Kidney (tissue), 13 donors: ENCODE measurements at regions not wholly inside any gene's neighbourhood (a gene's known extent, or its start where the extent isn't known, plus 50 kb on each side); places are given as distances from the start of the nearest gene placed in this dataset.

Source experiments
- DNase-seq, 5 donors: peaks; one replicate each; pipeline ENCODE4 v3.0.0-alpha.2; 2013 to 2020
- FAIRE-seq: peaks from 2 replicates; lab custom pipeline; 2012; peaks lifted over from hg19 to GRCh38; lab: Jason Lieb, UNC
- H3K27ac ChIP-seq, 2 donors: one replicate each; pipeline ENCODE4 v1.7.0; 2013; ENCODE audit warnings: low read depth in 2 of 2, low read length in 2 of 2, inconsistent platforms in 1 of 2
- H3K27me3 ChIP-seq: one replicate; pipeline ENCODE4 v1.7.1; 2013; ENCODE audit warnings: low read length, inconsistent platforms; ENCODE audit not compliant: control insufficient read depth, insufficient read depth
- H3K36me3 ChIP-seq, 3 donors: one replicate each; pipeline versions ENCODE4 v1.7.0 to v1.7.1; 2013; ENCODE audit warnings: low read length in 3 of 3, control low read depth in 1 of 3, inconsistent platforms in 1 of 3; ENCODE audit not compliant: insufficient read depth in 3 of 3, control insufficient read depth in 2 of 3
- H3K4me1 ChIP-seq, 3 donors: one replicate each; pipeline versions ENCODE4 v1.7.0 to v1.7.1; 2013; ENCODE audit warnings: low read length in 3 of 3, inconsistent platforms in 1 of 3, low read depth in 1 of 3; ENCODE audit not compliant: control insufficient read depth in 2 of 3, insufficient read depth in 2 of 3
- H3K4me3 ChIP-seq, 3 donors: one replicate each; pipeline versions ENCODE4 v1.7.0 to v1.8.1; 2013; ENCODE audit warnings: low read length in 3 of 3, control low read depth in 1 of 3, inconsistent platforms in 1 of 3
- H3K9ac ChIP-seq, 3 donors: one replicate each; pipeline versions ENCODE4 v1.7.0 to v1.7.1; 2013; ENCODE audit warnings: low read length in 3 of 3, control low read depth in 1 of 3, inconsistent platforms in 1 of 3
- H3K9me3 ChIP-seq, 3 donors: one replicate each; pipeline versions ENCODE4 v1.7.0 to v1.7.1; 2013; ENCODE audit warnings: low read length in 3 of 3, control low read depth in 1 of 3, inconsistent platforms in 1 of 3; ENCODE audit not compliant: control insufficient read depth in 2 of 3, insufficient read depth in 1 of 3
- intact Hi-C: fragments of 100-400 bp; cut with DNase I; formaldehyde crosslinking; loops from one replicate; pipeline ENCODE4 v1.11.1; 2022
- TF ChIP-seq, protein P1 (sequence below): IDR thresholded peaks from 3 replicates; pipeline ENCODE4 v1.5.1; 2012; ENCODE audit warnings: mild to moderate bottlenecking, moderate library complexity, borderline replicate concordance; ENCODE audit not compliant: insufficient read depth; ENCODE audit errors: extremely low read depth
- donor health status: control.
- donor health status: control.
- donor health status: control.
- donor health status: control.
- donor health status: control.
- donor health status: DM: yes; HTN: yes; CAD: no.
- donor health status: Normal renal cell carcinoma (clear cell type).

DNA sequence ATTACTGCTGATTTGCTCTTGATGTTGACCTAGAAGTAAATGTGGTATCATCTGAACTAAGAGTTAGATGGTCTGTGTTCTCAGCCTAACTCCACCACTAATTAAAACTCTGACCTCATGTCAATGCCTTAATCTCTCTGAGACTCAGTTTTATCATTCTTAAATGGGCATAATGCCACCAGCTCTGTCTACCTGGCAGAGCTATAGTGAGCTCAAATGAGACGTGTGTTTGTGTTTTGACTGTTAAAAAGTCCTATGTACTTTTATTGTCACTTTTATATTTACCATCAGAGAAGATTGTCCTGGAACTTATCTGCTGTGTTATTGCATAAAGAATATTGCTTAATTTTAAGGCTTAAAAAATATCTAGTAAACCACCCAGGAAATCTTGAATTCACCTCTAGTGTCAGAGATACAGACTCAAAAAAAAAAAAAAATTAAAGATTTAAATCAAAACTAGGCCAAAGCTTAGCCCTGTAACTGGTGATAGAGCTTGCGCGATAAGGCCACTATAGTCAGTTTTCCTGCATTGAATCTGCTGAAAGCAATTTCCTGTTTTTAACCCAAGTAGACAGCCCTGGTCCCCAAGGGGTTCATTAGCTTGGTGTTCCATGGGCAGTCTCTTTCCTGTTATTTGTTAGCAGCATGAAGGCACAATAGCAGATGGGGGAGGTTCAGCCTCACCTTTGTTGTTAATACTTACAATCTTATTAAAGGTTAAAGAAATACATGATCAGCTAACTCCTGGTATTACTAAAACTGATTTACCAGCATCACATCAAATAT lies 261.8 kb downstream of the ATP23 start:
- no peak for FAIRE-seq
- intact Hi-C loops, result no loop called here
- Histone ChIP-seq H3K4me3 (no peak overlapping the region), H3K36me3 (no peaks in the 10 kb centered on the region), H3K9me3 (no peaks in the 10 kb centered on the region), H3K27ac (no peak overlapping the region), H3K27me3 (no peaks in the 10 kb centered on the region), H3K4me1 (no peaks in the 10 kb centered on the region), H3K9ac (no peak overlapping the region)
- peak in 1 of 5 donors; percentile 19 for DNase-seq
- TF ChIP-seq, protein P1, sequence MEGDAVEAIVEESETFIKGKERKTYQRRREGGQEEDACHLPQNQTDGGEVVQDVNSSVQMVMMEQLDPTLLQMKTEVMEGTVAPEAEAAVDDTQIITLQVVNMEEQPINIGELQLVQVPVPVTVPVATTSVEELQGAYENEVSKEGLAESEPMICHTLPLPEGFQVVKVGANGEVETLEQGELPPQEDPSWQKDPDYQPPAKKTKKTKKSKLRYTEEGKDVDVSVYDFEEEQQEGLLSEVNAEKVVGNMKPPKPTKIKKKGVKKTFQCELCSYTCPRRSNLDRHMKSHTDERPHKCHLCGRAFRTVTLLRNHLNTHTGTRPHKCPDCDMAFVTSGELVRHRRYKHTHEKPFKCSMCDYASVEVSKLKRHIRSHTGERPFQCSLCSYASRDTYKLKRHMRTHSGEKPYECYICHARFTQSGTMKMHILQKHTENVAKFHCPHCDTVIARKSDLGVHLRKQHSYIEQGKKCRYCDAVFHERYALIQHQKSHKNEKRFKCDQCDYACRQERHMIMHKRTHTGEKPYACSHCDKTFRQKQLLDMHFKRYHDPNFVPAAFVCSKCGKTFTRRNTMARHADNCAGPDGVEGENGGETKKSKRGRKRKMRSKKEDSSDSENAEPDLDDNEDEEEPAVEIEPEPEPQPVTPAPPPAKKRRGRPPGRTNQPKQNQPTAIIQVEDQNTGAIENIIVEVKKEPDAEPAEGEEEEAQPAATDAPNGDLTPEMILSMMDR, result no peak

- H3K36me3 ChIP-seq, result no peaks in the 10 kb centered on the region
- no peak for FAIRE-seq
- H3K27ac ChIP-seq, result no peak overlapping the region
Measured at GRCh38 chr12:58204071-58204470, 262.7 kb downstream of the ATP23 start.

DNA sequence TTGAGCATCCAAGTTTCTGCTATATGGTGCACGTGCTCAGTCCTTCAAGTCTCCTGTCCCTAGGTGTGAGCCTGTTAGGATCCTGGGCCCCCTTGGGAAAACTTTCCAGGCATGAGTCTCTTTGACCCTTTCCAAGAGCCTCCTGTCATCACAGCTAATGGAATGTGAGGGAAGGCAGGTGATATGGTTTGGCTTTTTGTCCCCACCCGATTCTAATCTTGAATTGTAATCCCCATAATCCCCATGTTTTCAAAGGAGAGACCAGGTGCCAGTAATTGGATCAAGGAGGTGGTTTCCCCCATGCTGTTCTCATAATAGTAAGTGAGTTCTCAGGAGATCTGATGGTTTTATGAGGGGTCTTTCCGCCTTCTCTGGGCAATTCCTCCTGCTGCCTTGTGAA lies 265.5 kb downstream of the ATP23 start:
- Histone ChIP-seq H3K27me3 (no peaks in the 10 kb centered on the region), H3K36me3 (no peaks in the 10 kb centered on the region), H3K27ac (no peak overlapping the region), H3K4me1 (no peaks in the 10 kb centered on the region), H3K9me3 (no peaks in the 10 kb centered on the region), H3K9ac (no peak overlapping the region), H3K4me3 (no peak overlapping the region)
- TF ChIP-seq, protein P1, result no peak
- FAIRE-seq (no peak), DNase-seq (no peak)
- intact Hi-C loops, result no loop called here

More at GRCh38 chr12:58204071-58204470, 262.7 kb downstream of the ATP23 start:
- no peak overlapping the region for H3K9ac ChIP-seq
- TF ChIP-seq, protein P1, result no peak
- H3K4me3 ChIP-seq, result no peak overlapping the region
- no peaks in the 10 kb centered on the region for H3K27me3 ChIP-seq
- intact Hi-C loops, result no loop called here
- DNase-seq, result no peak
- H3K9me3 ChIP-seq, result no peaks in the 10 kb centered on the region
- no peaks in the 10 kb centered on the region for H3K4me1 ChIP-seq
